CD4-positive, alpha-beta T cell (primary cell): ENCODE measurements at regions not wholly inside any gene's neighbourhood (a gene's known extent, or its start where the extent isn't known, plus 50 kb on each side); places are given as distances from the start of the nearest gene placed in this dataset.

Experiments used
- ATAC-seq: fragments of 200-7000 bp; cut with Tn5 transposase; one replicate; pipeline ENCODE4 v1.10.0; 2022; ENCODE audit warnings: mild to moderate bottlenecking; ENCODE audit not compliant: poor library complexity
- CTCF ChIA-PET: fragments of 350-600 bp; sonication (Branson Sonifier 250); formaldehyde crosslinking; loops from one replicate; lab custom pipeline; 2021; ENCODE audit warnings: antibody characterized with exemption, inconsistent platforms; lab: Charles Lee
- POLR2A ChIA-PET: fragments of 350-600 bp; sonication (Branson Sonifier 250); formaldehyde crosslinking; loops from one replicate; lab custom pipeline; 2021; ENCODE audit warnings: antibody characterized with exemption, inconsistent platforms; lab: Charles Lee
- DNase-seq, 14 experiments: peaks; one replicate each; pipeline ENCODE4 v3.0.0-alpha.2; 2013 to 2020; ENCODE audit warnings: mixed read lengths in 2 of 14
- H3K27ac ChIP-seq, 2 donors: one replicate each; pipeline versions ENCODE4 v1.5.1 to v1.7.0; 2013; ENCODE audit warnings: low read length in 2 of 2, low read depth in 1 of 2, mild to moderate bottlenecking in 1 of 2
- H3K27me3 ChIP-seq, 2 experiments: 1 replicate in 1 of 2; 2 replicates in 1 of 2; pipeline versions ENCODE4 v1.6.1 to v1.7.0; 2013; ENCODE audit warnings: low read length in 2 of 2, control low read depth in 1 of 2, mild to moderate bottlenecking in 1 of 2, moderate library complexity in 1 of 2; ENCODE audit not compliant: insufficient read depth in 2 of 2, control insufficient read depth in 1 of 2
- H3K36me3 ChIP-seq: one replicate; pipeline ENCODE4 v1.6.1; 2013; ENCODE audit warnings: low read length, control low read depth; ENCODE audit not compliant: insufficient read depth
- H3K4me1 ChIP-seq: one replicate; pipeline ENCODE4 v1.6.1; 2013; ENCODE audit warnings: low read length, control low read depth; ENCODE audit not compliant: insufficient read depth
- H3K4me3 ChIP-seq: one replicate; pipeline ENCODE4 v1.5.1; 2013; ENCODE audit warnings: mild to moderate bottlenecking, low read length, moderate library complexity
- H3K9me3 ChIP-seq, 2 experiments: 1 replicate in 1 of 2; 2 replicates in 1 of 2; pipeline versions ENCODE4 v1.6.1 to v1.7.0; 2013; ENCODE audit warnings: low read length in 2 of 2, mild to moderate bottlenecking in 2 of 2, control low read depth in 1 of 2, moderate library complexity in 1 of 2; ENCODE audit not compliant: control insufficient read depth in 1 of 2, insufficient read depth in 1 of 2
- H3K27ac Mint-ChIP-seq: one replicate; pipeline ENCODE4 v1.8.0; 2020; ENCODE audit warnings: mixed read lengths
- H3K27me3 Mint-ChIP-seq: one replicate; pipeline ENCODE4 v1.8.0; 2021; ENCODE audit warnings: mixed read lengths
- H3K36me3 Mint-ChIP-seq: one replicate; pipeline ENCODE4 v1.8.0; 2021; ENCODE audit warnings: low read depth, mixed read lengths
- H3K4me1 Mint-ChIP-seq: one replicate; pipeline ENCODE4 v1.8.0; 2021; ENCODE audit warnings: low read depth, mixed read lengths
- H3K4me3 Mint-ChIP-seq: one replicate; pipeline ENCODE4 v1.8.0; 2020; ENCODE audit warnings: mild to moderate bottlenecking, mixed read lengths
- H3K9me3 Mint-ChIP-seq: one replicate; pipeline ENCODE4 v1.8.0; 2020; ENCODE audit warnings: mixed read lengths
- CTCF ChIP-seq: fragments of 200-600 bp; IDR thresholded peaks from one replicate; pipeline ENCODE4 v1.8.0; 2022; ENCODE audit warnings: antibody characterized with exemption, mild to moderate bottlenecking
- intact Hi-C, 2 experiments: fragments of 100-400 bp; cut with DNase I in 1 of 2; cut with micrococcal nuclease in 1 of 2; formaldehyde crosslinking; loops; one replicate each; pipeline versions ENCODE4 v1.15.1 to v1.9.0; 2023 to 2025; cut with DNase I, micrococcal nuclease

GRCh38 chr18:34567857-34568256 lies 142.2 kb upstream of the DTNA start:
- no peak overlapping the region for H3K27ac ChIP-seq
- ChIA-PET POLR2A (no interaction called here), CTCF (no interaction called here)
- DNase-seq, result no peak
- TF ChIP-seq CTCF, result no peak
- no peaks in the 10 kb centered on the region for H3K36me3 ChIP-seq
- no peak for ATAC-seq
- H3K9me3 Mint-ChIP-seq, result no peaks in the 10 kb centered on the region
- no peaks in the 10 kb centered on the region for H3K27me3 ChIP-seq
- H3K4me1 ChIP-seq, result no peaks in the 10 kb centered on the region
- H3K9me3 ChIP-seq, result peaks cover 3 to 4% of the 10 kb centered on the region in 2 experiments
- intact Hi-C loops, result loop anchor here in 1 of 2 experiments (5.0 kb wide), 1 partner anchor 49 kb away; no protein-coding TSS in a partner anchor
- H3K27me3 Mint-ChIP-seq, result no peaks in the 10 kb centered on the region
- H3K4me3 ChIP-seq, result no peak overlapping the region
- no peaks in the 10 kb centered on the region for H3K4me1 Mint-ChIP-seq
- H3K27ac Mint-ChIP-seq, result no peak overlapping the region
- no peaks in the 10 kb centered on the region for H3K36me3 Mint-ChIP-seq
- no peak overlapping the region for H3K4me3 Mint-ChIP-seq

GRCh38 chr18:34576622-34577021 lies 133.5 kb upstream of the DTNA start:
- peaks cover 0 to 13% of the 10 kb centered on the region in 2 experiments for H3K9me3 ChIP-seq
- no peak overlapping the region for H3K27ac ChIP-seq
- intact Hi-C loops, result no loop called here

DNA sequence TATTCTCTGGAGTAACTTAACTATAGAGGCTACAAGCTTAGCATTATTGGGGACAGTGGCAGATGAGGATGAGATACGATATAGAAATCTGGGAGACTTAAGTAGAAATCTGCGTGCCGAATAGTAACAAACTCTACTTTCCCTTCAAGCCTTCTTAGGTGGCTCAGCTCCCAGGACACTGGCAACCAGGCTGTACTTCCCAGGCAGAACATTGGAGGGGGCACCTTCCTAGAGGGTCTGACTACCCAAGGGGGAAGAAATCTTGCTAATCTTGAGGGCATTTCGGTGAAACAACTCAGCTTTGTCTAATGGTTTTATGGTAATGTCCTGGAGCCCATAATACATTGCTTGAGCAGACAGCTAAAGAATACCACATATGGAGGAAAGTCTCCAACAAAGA lies 126.2 kb upstream of the DTNA start:
- no peaks in the 10 kb centered on the region for H3K4me1 ChIP-seq
- no peaks in the 10 kb centered on the region for H3K36me3 Mint-ChIP-seq
- H3K27ac ChIP-seq, result no peak overlapping the region
- ATAC-seq, result no peak
- peaks cover 0 to 9% of the 10 kb centered on the region in 2 experiments for H3K9me3 ChIP-seq
- peaks cover 11% of the 10 kb centered on the region for H3K9me3 Mint-ChIP-seq
- no peaks in the 10 kb centered on the region for H3K36me3 ChIP-seq
- intact Hi-C loops, result loop anchor here in 1 of 2 experiments (10.0 kb wide), 1 partner anchor 51 kb away; no protein-coding TSS in a partner anchor
- no peak overlapping the region for H3K27ac Mint-ChIP-seq
- H3K4me3 ChIP-seq, result no peak overlapping the region
- no peaks in the 10 kb centered on the region for H3K4me1 Mint-ChIP-seq
- DNase-seq, result no peak
- ChIA-PET POLR2A (no interaction called here), CTCF (no interaction called here)
- no peak overlapping the region for H3K4me3 Mint-ChIP-seq
- TF ChIP-seq CTCF, result no peak
- H3K27me3 Mint-ChIP-seq, result no peaks in the 10 kb centered on the region
- no peaks in the 10 kb centered on the region for H3K27me3 ChIP-seq

More at GRCh38 chr18:34576622-34577021, 133.5 kb upstream of the DTNA start:
- H3K36me3 Mint-ChIP-seq, result no peaks in the 10 kb centered on the region
- no peak for ATAC-seq
- ChIA-PET CTCF (no interaction called here), POLR2A (no interaction called here)
- no peak for DNase-seq
- Histone ChIP-seq H3K4me3 (no peak overlapping the region), H3K27me3 (no peaks in the 10 kb centered on the region), H3K4me1 (no peaks in the 10 kb centered on the region), H3K36me3 (no peaks in the 10 kb centered on the region)
- H3K4me3 Mint-ChIP-seq, result no peak overlapping the region
- TF ChIP-seq CTCF, result no peak
- no peak overlapping the region for H3K27ac Mint-ChIP-seq
- H3K4me1 Mint-ChIP-seq, result no peaks in the 10 kb centered on the region
- H3K27me3 Mint-ChIP-seq, result no peaks in the 10 kb centered on the region
- peaks cover 10% of the 10 kb centered on the region for H3K9me3 Mint-ChIP-seq
